ENCODE measurements at regions not wholly inside any gene's neighbourhood (a gene's known extent, or its start where the extent isn't known, plus 50 kb on each side); places are given as distances from the start of the nearest gene placed in this dataset.
"Not testable (repeated sequence)": the region's sequence is repeated elsewhere in the genome, so short reads cannot be mapped to it uniquely, and the experiment has no call there.

GRCh38 chr14:87309557-87309956 is 683.4 kb downstream of the GALC start:
- no peak for DNase-seq (ENCODE audit: low spot score)

DNA sequence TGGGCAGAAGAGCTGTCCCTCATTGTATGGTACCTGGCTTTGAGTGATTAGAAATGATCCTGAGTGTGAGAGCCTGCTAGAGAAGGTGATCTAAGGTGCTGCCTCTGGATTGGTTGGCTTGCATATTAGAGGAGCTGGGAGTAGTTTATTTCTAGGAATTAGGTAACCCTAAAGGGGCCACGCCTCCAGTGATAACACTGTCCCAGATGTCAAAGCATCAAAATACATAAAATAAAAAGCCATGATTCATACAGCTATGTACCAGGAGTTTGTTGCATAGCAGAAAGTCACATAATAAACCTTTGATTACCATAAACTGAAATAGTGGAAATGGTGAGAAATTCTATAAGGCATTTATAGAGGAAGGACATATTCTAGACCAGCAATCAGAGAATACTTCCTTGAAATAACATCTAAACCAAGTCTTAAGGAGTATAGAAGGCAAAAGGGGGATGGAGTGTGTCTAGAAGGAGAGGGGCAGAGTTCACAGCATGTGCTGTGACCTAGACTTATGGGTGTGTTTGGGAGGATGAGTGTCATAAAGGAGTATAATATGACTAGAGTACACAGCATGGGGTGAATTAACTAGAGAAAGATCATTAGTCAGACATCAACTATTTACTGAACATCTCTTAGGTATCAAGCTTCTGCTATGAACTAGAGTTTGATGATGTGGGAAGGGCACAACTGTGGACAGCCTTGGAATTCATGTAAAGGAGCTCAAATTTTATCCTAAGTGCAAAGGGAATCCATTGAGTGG is 686.4 kb downstream of the GALC start:
- DNase-seq (ENCODE audit: low spot score), result no peak

DNA sequence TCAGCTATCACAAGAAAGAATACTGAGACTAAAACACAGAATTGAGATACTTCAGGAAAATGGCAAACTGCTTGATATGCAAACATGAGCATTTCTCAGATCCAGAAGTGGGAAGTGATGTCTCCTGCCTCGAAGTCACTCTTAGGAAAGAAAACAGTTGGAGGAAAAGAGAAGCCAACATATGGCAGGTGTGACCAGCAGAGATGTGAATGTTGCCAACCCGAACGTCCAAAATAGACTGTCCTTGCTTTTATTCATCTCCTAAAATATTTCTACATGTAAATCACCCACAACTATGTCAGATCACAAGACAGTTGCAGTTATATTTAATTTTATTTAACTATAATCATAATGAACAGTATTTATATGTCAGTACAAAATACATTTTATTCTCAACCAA is 687.6 kb downstream of the GALC start:
- DNase-seq (ENCODE audit: low spot score), result no peak

- DNase-seq (ENCODE audit: low spot score), result no peak
Measured at GRCh38 chr14:87304404-87304803, 688.6 kb downstream of the GALC start.

- no peak for DNase-seq (ENCODE audit: low spot score)
Measured at GRCh38 chr14:87286826-87287225, 706.2 kb downstream of the GALC start.

GRCh38 chr14:87286191-87286590 is 706.8 kb downstream of the GALC start:
- DNase-seq (ENCODE audit: low spot score), result no peak

DNA sequence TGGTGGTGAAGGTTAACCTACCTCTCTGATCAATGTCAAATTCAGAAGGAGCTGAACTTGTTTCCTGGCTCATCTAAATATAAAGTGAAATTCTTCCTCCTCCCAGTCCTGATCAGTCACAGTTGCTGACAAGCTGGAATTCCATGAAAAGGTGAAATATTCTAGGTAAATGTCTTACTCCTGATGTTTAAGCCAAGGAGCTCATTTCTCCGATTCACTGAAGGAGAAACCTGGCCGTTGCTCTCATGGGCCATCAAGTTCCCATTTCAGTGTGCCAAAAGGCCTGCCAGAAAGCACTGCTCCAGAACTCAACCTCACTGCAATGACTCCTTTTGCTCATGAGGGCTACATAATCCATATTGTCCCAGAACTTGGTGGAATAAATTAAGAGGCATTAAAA is 707.5 kb downstream of the GALC start:
- DNase-seq (ENCODE audit: low spot score), result no peak

DNA sequence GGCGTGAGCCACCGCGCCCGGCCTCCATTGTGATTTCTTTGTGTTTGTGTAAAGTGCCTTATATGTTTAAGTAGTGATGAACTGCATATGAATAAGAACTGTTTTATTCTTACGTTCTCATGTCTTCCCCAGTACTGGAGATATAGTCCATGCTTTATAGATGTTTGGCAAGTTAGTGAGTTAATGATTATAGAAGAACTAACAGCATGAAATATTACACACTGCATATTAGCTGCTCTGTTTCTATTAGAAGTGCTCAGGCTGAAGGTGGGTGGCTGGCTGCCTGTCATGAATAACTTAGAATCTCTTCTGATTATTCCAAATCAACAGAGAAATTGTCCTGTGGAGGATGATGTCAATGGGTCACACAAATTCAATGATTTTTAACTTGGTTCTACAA is 709.4 kb downstream of the GALC start:
- DNase-seq (ENCODE audit: low spot score), result no peak

GRCh38 chr14:87282266-87282665 is 710.7 kb downstream of the GALC start:
- no peak for DNase-seq (ENCODE audit: low spot score)

- no peak for DNase-seq (ENCODE audit: low spot score)
Measured at GRCh38 chr14:87278415-87278814, 714.6 kb downstream of the GALC start.

DNA sequence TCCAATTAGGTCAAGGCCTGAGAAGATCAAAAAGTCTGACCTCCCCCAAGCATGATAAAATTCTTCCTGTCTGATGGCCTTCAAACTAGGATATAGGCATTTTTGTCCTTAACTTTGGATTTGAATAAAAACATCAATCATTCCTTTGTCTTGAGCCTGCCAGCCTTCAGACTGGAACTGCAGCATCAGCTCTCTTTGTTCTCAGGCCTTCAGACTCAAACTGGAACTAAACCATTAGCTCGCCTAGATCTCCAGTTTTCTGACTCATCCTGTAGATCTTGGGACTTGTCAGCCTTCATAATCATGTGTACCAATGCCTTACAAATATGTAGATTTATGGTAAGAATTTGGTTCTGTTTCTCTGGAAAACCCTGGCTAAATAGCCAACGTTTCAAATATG is 721.7 kb downstream of the GALC start:
- no peak for DNase-seq (ENCODE audit: low spot score)

DNA sequence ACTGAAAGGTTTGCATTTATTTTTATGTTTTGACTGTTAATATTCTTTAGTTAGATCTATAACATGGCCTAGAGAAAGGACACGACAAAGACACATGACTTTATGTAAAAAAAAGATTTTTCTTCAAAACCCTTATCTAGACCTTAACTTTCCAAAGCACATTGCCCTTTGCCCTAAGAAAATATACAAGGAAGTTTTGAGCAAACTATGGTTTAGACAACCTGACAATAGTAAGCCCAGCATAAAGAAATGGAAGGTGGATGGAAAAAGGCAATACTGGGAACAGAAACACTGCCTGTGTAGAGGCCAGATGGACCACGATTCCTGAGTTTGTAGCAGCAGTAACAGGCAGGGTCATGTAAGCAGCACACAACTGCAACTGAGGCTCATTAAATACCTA is 724.0 kb downstream of the GALC start:
- no peak for DNase-seq (ENCODE audit: low spot score)

- no peak for DNase-seq (ENCODE audit: low spot score)
Measured at GRCh38 chr14:87264796-87265195, 728.2 kb downstream of the GALC start.

DNA sequence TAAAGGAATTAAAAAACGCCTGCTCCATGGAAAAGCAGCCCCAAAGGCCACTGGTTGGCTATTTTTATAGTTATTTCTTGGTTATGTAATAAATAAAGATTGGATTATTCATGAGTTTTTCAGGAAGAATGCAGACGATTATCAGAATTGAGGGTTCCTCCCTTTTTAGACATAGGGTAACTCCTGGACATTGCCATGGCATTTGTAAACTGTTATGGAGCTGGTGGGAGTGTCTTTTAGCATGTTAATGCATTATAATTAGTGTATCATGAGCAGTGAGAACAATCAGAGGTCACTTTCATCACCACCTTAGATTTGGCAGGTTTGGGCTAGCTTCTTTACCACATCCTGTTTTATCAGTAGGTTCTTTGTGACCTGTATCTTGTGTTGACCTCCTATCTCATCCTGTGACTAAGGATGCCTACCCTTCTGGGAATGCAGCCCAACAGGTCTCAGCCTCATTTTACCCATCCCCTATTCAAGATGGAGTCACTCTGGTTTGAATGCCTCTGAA is 728.7 kb downstream of the GALC start:
- DNase-seq (ENCODE audit: low spot score), result no peak

DNA sequence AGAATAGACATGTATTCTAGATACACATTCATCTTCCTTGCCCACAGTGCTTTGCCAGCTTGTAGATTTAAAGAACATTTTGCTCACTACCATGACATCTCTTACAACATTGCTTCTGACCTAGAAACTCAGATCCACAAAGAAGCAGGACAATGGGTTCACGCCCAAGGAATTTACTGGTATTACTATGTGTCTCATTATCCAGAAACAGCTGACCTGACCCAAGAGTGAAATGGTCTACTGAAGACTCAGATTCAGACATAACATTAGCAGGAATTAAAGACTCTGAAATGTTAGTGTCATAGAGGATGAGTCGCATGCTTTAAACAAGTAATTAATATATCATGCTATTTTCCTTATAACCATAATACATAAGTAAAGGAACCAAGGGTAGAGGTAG is 731.4 kb downstream of the GALC start:
- DNase-seq (ENCODE audit: low spot score), result no peak

DNA sequence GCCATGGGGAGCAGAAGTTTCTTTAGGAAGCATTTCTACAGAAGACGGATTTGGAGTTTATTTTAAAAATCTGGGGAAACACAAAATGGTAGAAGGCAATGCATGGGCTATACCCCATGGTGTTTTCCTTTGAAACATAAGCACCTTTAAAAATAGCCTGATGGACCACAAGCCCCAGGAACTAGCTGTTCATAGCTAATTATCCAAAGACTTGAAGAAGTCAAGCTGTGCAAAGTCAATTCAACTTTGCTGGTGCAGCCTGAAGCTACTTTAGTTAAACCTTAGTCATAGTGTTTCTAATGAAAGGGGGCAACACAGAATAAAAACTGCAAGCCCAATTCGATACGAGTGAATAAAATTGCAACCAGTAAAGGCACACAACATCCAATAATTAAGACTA is 732.5 kb downstream of the GALC start:
- DNase-seq (ENCODE audit: low spot score), result no peak

- DNase-seq (ENCODE audit: low spot score), result no peak
Measured at GRCh38 chr14:87257421-87257820, 735.6 kb downstream of the GALC start.

DNA sequence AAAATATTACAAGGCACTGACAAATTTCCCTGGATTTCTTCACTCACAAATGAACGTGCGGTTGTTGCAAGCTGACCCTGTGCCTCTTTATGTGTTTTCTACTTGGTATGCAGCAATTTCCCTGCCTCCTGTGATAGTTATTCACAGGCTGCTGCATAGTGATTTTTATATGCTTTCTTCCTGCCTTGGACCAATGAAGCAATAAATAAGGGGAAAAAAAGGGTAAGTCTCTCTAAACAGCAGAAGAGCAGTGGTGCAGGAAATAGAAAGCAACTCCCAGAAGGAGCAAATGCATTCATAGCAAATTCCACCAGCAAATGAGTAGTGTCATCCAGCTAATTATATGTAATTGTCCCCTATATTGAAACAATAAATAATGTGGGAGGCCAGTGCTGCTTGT is 737.9 kb downstream of the GALC start:
- no peak for DNase-seq (ENCODE audit: low spot score)

- no peak for DNase-seq (ENCODE audit: low spot score)
Measured at GRCh38 chr14:87254331-87254874, 738.6 kb downstream of the GALC start.

DNA sequence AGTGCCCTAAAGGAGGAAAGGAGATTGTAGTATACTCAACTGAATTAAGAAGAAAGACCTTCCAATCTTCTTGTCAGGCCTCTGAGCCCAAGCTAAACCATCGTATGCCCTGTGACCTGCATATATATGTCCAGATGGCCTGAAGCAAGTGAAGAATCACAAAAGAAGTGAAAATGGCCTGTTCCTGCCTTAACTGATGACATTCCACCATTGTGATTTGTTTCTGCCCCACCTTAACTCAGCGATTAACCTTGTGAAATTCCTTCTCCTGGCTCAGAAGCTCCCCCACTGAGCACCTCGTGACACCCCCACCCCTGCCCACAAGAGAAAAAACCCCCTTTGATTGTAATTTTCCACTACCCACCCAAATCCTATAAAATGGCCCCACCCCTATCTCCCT is 739.2 kb downstream of the GALC start:
- DNase-seq (ENCODE audit: low spot score), result not testable (repeated sequence)

GRCh38 chr14:87252103-87252502 is 740.9 kb downstream of the GALC start:
- no peak for DNase-seq (ENCODE audit: low spot score)

DNA sequence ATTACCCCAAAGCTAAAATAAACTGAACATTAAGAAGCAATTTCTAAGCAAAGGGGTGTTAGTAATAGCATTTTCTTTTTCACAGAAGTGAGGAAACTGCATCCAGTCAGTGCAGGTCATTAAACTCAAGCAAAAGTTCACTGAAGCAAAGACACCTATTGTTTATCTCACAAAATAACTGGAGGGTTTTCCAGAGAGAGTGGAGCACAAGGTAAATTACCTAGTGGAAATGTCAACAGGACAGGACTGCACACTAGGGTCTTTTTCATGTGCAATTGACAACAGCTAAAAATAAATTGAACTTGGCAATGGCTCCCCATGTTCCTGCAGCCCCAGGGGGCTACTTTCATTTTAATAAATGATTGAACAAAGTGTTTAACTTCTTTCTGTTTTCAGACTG is 742.0 kb downstream of the GALC start:
- no peak for DNase-seq (ENCODE audit: low spot score)

DNA sequence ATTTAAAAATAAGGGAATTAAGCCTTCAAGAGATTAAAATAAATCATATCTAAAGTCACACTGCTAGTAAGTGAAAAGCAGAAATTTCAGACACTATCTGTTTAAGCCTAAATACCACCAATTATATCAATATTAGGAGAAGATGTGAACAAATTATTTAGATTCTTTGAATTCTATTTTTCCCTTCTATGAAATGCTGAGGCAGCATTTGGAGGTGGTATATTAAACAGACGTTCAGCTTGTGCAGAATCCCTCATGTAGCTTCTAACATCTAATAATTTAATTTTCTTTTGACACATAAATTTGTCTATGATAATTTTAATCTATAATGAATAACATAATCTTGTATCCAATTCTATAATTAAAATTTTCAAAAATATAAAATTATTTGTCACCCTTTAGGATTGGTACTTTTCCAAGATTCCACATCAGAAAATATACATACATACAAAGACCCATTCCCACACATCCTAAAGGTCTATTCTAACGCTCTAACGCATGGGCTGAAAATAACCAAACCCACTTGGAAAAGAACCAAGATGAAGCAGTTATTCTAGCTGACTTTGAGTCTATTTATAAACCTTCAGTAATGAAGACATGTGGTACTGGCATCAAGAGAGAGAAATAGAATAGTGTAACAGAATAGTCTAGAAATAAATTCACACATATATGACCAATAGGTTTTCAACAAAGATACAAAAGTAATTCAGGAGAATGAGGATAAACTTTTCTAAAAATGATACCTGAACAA is 751.8 kb downstream of the GALC start:
- no peak for DNase-seq (ENCODE audit: low spot score)

Data from HuH-7 (cell line).